Left colon (tissue), 2 donors: ENCODE measurements at regions not wholly inside any gene's neighbourhood (a gene's known extent, or its start where the extent isn't known, plus 50 kb on each side); places are given as distances from the start of the nearest gene placed in this dataset.
"Not testable (repeated sequence)": the region's sequence is repeated elsewhere in the genome, so short reads cannot be mapped to it uniquely, and the experiment has no call there.

Experiments
- ATAC-seq: fragments of 200-7000 bp; cut with Tn5 transposase; one replicate; pipeline ENCODE4 v1.9.1; 2020; ENCODE audit warnings: mild to moderate bottlenecking, moderate library complexity
- DNase-seq, 2 donors: peaks; one replicate each; pipeline ENCODE4 v3.0.0-alpha.2; 2020
- intact Hi-C, 2 donors: fragments of 100-400 bp; cut with DNase I in 1 of 2; cut with micrococcal nuclease in 1 of 2; formaldehyde crosslinking; loops; one replicate each; pipeline versions ENCODE4 v1.11.2 to v1.14.0; 2022; cut with DNase I, micrococcal nuclease
- donor health status: DM: no; HTN: no; CAD: no.
- donor health status: DM: yes; HTN: yes; CAD: no.

DNA sequence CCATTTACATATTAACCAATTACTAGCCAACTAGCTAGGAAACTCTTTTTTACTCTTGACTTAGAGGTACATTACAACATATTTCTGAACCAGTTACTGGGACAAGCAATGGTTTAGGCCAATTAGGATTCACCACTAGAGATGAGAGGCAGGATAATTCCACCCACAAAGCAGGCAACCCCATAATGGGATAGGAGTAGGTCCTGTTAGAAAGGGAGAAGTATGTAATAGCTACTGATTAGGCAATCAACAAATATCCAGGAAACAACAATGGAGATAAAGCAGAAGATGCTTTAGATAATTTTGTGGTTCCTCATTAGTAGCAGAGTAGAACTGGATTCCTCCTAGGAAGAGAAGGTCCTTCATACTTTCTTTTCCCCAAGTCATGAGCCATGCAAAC lies 173.8 kb upstream of the GLRA2 start:
- DNase-seq (no peak), ATAC-seq (no peak)
- intact Hi-C loops: no loop called here

DNA sequence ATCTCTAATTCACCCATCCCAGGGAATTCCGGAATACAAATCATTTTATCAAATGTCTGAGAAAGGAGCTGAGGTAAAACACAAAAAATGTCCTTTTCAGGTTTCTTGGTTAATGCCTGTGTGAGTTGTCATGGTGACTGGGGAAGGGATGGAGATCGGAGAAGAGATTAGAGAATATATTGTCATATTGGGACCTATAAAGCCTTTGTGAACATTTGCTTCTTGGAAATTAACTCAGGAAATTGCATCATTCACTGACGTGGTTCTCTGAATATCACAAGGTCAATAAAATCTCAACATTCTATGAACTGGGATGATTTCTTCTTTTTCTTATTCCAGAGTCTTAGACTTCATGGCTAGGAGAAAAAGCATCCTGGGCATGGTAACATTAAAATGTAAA lies 174.8 kb upstream of the GLRA2 start:
- DNase-seq: no peak
- ATAC-seq: no peak
- intact Hi-C loops: no loop called here

DNA sequence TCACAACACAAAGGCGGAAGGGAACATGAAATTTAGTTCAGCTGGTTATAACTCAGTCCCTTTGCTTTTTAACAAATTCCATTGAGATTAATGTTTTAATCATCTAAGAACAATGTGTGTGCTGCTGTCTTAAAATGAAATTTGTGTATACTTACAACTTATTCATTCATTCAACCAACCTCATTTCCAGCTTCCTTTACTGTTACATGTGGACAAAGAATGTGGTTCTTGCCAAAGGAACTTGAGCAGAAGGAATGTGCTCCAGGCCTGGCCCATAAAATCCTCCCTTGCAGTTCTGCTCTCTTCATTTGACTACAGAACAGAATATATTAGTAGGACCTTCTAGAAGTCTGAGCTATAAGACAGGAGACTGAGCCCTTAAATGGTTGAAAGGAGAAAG lies 176.8 kb upstream of the GLRA2 start:
- intact Hi-C loops: no loop called here
- DNase-seq: no peak
- no peak for ATAC-seq

DNA sequence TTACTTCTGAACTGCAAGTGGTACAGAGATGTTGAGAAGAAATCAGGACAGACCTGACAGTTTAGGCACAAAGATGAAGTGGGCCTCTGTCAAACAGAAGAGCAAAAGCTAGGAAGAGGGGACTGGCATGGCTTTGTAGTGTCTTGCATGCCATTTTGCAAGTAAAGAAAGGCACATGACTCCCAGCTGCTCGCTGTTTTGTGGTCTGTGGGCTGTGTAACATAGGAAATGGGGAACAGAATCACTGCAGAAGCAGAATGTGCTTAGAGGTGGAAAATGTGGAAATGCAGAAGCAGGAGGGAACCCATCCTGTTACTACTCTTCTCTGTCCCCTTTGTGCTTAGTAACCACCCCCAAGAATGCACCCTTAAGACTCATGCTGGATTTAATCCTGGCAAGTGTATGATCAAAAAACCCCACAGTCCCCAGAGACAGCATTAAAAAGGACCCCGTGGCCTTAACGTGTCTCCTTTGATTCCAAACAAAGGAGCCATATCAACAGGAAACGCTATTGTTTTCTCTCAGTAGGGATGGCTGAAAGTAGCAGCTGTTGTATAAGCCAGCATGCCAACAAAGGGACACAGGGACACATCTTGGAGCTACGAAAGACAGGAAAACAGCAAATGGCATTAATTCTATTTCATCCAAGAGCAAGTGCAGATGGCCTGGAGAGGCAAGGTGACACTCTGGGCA lies 177.6 kb upstream of the GLRA2 start:
- intact Hi-C loops: no loop called here
- DNase-seq: no peak
- ATAC-seq: no peak

DNA sequence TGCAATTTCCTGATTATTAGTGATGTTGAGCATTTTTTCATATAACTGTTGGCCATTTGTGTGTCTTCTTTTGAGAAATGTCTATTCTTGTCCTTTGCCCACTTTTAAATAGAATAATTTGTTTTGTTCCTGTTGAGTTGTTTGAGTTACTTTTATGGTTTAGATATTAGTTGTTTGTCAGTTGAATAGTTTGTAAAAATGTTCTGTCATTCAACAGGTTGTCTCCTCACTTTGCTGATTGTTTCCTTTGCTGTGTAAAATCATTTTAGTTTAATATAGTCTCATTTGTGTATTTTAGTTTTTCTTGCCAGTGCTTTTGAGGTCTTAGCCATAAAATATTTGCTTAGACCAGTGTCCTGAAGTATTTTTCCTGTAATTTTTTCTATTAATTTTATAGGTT lies 181.8 kb upstream of the GLRA2 start:
- intact Hi-C loops: no loop called here
- ATAC-seq: no peak
- no peak for DNase-seq

DNA sequence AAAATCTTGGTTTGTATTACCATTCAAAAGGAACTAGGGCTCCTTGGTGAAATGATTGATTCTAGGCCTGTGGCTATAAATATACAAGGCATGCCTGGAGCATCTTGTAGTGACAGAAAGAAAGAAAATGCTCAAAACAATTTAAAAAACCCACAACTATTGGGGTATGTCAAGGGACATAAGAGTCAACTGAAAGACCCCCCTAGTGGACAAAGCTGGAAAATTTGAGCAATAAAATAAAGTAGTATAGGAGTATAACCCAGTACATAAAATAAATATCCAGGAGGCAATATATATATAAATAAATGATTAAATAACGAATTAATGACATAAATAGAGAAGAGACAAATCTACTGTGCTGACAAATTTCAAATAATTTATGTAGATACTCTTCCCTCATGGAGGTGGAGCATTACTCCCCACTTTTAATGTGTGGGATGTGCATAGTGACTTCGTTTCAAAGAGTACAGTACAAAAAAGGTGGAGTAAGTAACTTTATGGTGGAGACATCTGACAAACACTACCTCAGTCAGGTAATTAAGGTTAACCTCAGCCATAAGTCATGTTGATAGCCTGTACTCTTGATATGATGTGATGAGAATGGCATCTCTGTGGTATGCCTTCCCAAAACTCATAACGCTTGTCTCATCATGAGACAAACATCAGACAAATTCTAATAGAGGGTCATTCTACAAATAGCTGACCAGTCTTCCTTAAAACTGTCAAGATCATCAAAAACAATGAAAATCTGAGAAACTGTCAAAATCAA lies 185.0 kb upstream of the GLRA2 start:
- ATAC-seq (no peak), DNase-seq (no peak)
- intact Hi-C loops: no loop called here

DNA sequence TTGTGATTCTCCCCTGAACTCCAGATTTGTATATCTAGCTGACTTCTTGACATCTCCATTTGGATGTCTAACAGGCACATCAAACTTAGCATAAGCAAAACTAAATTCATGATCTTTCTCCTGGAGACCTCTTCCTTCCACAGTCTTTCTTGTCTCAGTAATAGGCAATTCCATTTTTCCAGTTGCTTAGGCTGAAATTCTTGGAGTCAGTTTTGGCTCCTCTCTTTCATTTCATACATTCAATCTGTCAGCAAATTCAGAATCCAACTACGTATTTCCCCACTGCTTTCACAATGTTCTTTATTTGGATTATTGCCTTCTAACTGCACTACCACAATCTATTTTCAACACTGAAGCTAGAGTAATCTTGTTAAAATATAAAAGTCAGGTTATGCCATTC lies 219.9 kb upstream of the GLRA2 start:
- DNase-seq (no peak), ATAC-seq (no peak)
- intact Hi-C loops: no loop called here

DNA sequence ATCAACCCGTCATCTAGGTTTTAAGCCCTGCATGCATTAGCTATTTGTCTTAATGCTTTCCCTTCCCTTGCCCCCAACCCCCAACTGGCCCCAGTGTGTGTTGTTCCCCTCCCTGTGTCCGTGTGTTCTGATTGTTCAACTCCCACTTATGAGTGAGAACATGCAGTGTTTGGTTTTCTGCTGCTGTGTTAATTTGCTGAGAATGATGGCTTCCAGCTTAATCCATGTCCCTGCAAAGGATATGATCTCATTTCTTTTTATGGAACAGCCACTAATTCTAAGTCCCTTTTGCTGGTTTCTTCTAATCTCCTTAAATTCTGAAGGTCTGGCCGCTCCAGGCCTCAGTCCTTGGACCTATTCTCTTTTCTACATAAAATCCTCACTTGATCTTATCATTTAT lies 220.4 kb upstream of the GLRA2 start:
- DNase-seq, ATAC-seq, intact Hi-C loops: not testable (repeated sequence)

DNA sequence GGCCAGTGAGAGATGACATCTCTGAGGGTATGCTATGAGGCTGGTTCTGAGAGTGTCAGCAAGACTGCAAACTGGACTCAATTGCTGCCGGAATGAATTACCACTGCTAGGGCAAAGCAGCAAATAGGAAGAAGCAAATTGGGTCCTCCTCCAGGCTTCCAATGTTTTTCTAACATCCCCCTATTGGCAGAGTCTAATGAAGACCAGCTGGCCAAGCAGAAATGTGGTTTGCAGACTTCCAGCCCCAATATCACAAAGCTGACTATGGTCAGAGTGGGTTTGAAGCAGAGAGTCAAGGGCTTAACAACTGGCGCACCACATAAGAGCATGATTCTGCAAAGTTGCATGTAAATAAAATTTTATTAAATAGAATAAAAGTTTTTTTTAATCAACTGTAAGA lies 225.4 kb upstream of the GLRA2 start:
- no peak for DNase-seq
- intact Hi-C loops: no loop called here
- ATAC-seq: no peak

DNA sequence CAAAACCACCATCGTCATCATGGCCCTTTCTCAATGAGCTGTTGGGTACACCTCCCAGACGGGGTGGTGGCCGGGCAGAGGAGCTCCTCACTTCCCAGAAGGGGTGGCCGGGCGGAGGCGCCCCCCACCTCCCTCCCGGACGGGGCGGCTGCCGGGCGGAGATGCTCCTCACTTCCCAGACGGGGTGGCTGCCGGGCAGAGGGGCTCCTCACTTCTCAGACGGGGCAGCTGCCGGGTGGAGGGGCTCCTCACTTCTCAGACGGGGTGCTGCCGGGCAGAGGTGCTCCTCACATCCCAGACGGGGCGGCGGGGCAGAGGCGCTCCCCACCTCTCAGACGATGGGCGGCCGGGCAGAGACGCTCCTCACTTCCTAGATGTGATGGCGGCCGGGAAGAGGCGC lies 226.8 kb upstream of the GLRA2 start:
- not testable (repeated sequence) for ATAC-seq

DNA sequence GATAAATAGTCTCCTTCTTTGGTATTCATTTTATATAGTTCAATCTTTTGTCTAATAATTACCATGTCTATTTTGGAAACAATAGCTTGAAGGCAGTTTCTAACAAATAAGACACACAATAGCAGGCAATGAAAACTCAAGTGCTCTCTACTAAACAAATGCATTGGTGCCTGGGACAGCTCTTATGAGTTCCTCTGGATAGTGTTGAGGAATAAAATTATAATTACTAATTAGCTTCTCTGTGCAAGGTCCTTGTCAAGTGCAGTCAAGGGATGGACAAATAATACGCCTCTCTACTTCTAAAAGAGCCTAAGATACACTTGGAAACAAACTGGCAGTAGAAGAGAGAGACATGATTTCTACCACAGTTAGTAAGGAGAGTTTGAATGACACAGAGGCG lies 229.0 kb upstream of the GLRA2 start:
- intact Hi-C loops: no loop called here
- ATAC-seq (no peak), DNase-seq (no peak)

More for the DNA sequence above, 226.8 kb upstream of the GLRA2 start:
- intact Hi-C loops, DNase-seq: not testable (repeated sequence)

DNA sequence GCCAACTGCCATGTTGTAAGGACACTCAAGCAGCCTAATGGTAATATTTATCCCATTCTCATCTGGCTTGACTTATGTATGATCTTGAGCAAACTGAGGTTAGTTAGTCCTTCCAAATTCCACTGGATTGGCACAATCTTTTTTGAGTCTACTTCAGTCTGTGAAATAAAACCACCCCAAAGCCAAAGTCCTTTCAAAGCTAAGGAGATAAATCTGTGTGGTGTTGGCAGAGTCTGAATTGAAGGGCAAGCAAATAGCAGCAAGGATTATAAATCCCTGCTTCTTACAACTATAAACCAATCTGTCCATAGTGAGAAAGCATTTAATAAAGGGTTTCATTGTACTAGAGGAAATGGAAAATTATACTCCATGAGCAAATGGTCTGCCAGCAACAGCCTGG lies 233.9 kb upstream of the GLRA2 start:
- DNase-seq (no peak), ATAC-seq (no peak)
- intact Hi-C loops: no loop called here

DNA sequence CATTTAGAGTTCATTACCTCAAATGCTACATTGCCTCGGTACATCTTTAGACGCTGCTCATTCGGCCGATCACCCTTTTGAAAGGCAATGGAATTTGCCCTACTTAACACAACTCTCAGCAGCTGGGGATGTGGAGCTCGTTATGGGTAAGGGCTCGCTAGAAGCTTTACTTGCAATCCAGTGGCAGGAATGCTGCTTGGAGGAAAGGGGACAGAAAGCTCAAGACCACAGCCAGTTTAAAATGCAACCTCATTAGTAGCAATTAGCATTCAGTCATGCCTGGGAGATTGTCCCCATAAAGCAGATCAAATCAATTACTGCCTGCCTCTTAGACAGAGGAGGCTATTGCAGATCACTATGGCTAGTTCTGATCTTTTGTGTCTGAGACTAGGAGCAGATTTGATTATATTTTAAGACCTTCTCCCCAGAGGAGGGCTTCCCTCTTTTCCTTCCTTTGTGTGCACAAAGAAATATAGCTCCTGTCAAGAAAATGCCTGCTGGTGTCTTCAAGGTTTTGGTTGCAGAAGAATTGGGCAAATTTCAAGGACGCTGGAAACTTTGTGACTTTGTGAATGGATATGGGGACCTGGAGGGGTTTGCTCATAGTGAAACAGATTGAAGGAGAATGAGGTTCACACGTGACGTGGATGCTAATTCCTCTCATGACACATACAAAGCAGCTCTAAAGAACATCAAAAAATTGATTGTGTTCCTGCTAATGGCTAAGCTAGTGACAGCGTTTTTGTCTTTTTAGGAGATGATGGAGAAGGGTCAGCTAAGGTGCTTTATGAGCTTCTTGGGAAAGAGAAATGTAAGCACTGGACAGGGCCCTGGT lies 237.5 kb upstream of the GLRA2 start:
- ATAC-seq (no peak), DNase-seq (no peak)
- intact Hi-C loops: no loop called here

DNA sequence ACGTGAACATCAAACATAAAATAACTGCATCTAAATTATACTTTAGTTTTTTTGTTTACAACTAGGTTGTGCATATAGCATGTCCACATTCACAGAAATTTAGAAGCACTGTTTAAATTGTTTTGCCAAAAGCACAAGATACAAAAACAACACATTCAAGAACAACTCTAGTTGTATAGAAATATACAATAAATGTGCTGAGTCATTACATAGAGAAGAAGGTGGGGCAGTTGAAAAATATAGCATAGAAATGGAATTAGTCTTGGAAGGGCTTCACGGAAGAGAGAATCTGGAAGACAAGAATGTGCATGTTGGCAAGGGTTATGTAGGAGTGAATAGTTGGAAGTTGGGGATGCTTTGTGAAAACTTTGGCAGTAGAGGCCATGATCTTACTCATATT lies 239.0 kb upstream of the GLRA2 start:
- ATAC-seq (no peak), DNase-seq (no peak)
- intact Hi-C loops: no loop called here

DNA sequence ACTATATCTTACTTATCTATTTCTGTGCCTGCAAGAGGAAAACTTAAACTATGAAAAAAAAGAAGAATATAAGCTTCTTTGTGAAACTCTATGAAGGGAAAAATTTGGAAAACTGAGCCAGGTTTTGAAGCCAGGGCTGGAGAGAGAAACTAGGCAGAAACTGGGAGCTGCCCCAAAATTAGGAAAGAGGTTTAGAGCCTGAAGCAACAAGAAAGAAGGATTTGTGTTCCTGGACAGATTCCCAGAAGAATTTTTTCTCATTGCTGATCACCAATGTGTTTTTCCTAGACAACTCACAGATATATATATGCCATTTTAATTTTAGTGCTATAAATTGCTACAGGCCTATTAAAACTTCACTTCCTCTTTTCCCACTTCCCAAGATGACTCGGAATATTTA lies 245.0 kb upstream of the GEMIN8 start:
- no peak for DNase-seq
- intact Hi-C loops: no loop called here
- ATAC-seq: no peak

DNA sequence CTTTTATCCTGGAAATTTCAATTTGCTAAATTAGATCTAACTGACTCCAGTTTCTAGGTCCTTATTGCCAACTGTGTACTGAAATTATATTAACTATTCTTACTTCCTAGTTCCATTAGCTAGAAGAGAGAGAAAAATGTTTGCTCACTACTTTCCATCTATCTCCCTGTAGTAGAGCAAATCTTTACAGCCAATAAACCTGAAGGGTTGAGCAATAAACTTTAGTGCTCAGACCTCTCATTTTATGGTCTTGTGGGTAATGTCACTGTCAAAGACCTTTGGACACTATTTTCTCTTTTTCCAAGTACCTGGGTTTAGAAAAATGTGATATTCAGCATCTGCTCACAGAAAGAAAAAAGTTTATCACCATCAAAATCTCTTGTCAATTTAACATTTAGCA lies 237.5 kb upstream of the GEMIN8 start:
- peak; percentile 98 for ATAC-seq
- no peak for DNase-seq
- intact Hi-C loops: no loop called here

DNA sequence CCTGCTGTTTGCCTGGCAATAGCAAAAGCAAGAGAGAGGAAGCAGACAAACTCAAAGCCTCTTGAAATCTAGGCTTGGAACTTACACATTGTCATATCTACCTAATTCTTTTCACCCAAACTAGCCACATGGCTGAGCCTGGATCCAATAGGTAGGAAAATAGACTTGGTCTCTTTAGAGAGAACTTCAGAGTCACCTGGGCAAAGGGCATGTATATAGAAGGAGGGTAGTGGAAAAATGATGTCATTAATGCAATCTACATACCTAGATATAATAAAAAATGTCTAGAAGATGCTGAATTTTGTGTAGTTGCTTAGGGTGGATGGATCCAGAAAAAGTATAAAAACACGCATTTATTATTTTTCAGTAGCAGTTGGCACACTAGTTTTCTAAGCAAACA lies 237.0 kb upstream of the GEMIN8 start:
- intact Hi-C loops: no loop called here
- no peak for DNase-seq
- ATAC-seq: peak; percentile 86

DNA sequence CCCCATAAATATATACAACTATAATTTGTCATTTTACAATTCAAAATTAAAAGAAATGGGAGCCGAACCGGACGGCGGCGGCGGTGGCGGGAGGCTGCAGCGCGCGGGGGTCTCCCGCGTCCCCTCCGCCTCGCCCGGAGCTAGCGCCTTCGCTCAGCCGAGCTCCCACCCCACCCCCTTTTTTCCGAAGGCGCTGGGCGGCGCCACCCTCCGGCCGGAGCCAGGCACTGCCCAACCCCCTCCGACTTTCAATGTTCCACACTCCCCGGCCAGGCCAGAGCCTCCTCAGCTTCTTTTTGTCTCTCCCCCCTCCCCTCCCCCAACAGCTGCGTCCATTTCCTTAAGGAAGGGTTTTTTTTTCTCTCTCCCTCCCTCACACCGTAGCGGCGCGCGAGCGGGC lies 214.1 kb upstream of the GEMIN8 start:
- intact Hi-C loops: no loop called here
- DNase-seq: no peak
- no peak for ATAC-seq

DNA sequence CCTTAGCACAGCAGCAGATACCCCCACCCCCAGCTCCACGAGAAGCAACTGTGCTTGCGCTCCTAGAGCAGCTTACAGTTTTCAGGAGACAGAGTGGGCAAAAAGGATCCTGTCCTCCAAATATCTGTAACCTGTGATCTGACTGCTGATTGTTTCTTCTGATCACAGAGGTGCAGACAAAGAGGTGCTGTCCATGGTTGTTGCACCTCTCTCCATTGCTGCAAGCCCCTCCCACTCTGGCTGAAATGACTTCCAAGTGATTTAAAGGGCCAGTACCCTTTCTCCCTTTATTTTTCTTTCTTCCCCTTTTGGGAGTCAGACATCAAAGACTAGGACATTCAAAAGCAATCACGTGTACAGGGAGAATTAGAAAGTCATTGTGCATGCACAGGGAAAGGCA lies 205.3 kb upstream of the GEMIN8 start:
- intact Hi-C loops: no loop called here
- peak; percentile 50 for ATAC-seq

DNA sequence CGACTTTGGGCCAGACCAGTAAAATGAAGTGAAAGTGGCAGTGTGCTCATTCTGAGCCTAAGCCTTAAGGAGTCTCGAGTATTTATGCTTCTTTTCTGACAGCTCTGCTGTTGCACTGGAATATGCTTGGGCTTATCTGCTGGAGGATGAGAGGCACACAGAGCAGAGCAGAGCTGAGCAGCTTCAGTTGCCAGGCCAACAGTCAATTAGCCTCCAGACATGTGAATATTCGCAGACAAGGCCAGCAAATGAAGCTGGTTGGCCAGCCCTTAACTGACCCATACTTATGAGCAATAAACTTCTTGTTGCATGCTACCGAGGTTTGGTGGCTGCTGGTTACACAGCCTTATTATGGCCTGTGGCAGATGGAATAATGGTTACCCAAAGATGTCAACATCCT lies 203.0 kb upstream of the GEMIN8 start:
- intact Hi-C loops: no loop called here
- ATAC-seq (no peak), DNase-seq (no peak)

More for the DNA sequence above, 205.3 kb upstream of the GEMIN8 start:
- DNase-seq: peak in 1 of 2 donors; percentile 4
